HepG2 (cell line): ENCODE measurements at regions not wholly inside any gene's neighbourhood (a gene's known extent, or its start where the extent isn't known, plus 50 kb on each side); places are given as distances from the start of the nearest gene placed in this dataset.

Experiments used
- EP300 ChIP-seq, 3 experiments: sonication (generic) in 1 of 3; formaldehyde crosslinking in 1 of 3; IDR thresholded peaks; 2 replicates each; pipeline versions ENCODE4 v1.5.1 to v1.6.1; 2011 to 2020; ENCODE audit warnings: low read depth in 2 of 3, low read length in 2 of 3, borderline replicate concordance in 1 of 3, improper control_type of control experiment in 1 of 3, mild to moderate bottlenecking in 1 of 3, missing genetic modification reagents in 1 of 3, moderate library complexity in 1 of 3
- FOXJ3 ChIP-seq: sonication (generic); formaldehyde crosslinking; IDR thresholded peaks from 2 replicates; pipeline ENCODE4 v1.4.0; 2020; ENCODE audit warnings: missing genetic modification reagents, mild to moderate bottlenecking, borderline replicate concordance
- HNRNPUL1 ChIP-seq: fragments of 200-400 bp; formaldehyde crosslinking; IDR thresholded peaks from 2 replicates; pipeline ENCODE4 v1.6.1; 2017; ENCODE audit warnings: low read depth, mild to moderate bottlenecking, low read length, moderate library complexity
- JARID2 ChIP-seq: sonication (generic); formaldehyde crosslinking; IDR thresholded peaks from 2 replicates; pipeline ENCODE4 v1.8.1; 2023; ENCODE audit warnings: missing genetic modification reagents, inconsistent platforms; ENCODE audit not compliant: insufficient replicate concordance
- JUND ChIP-seq: sonication (generic); formaldehyde crosslinking; IDR thresholded peaks from 2 replicates; pipeline ENCODE4 v1.8.0; 2022; ENCODE audit warnings: mild to moderate bottlenecking, missing genetic modification reagents
- POLR2AphosphoS5 ChIP-seq: IDR thresholded peaks from 2 replicates; pipeline ENCODE4 v1.6.1; 2012; ENCODE audit warnings: low read depth, low read length
- RAD21 ChIP-seq: fragments of 450-650 bp; formaldehyde crosslinking; IDR thresholded peaks from 2 replicates; pipeline ENCODE4 v1.5.0; 2020; ENCODE audit warnings: mild to moderate bottlenecking
- ZFP41 ChIP-seq: sonication (generic); formaldehyde crosslinking; IDR thresholded peaks from 2 replicates; pipeline ENCODE4 v1.4.0; 2020; ENCODE audit warnings: mild to moderate bottlenecking, missing genetic modification reagents, borderline replicate concordance
- ZNF672 ChIP-seq: sonication (generic); formaldehyde crosslinking; IDR thresholded peaks from 2 replicates; pipeline ENCODE4 v1.8.1; 2022; ENCODE audit warnings: missing genetic modification reagents
- TF ChIP-seq, protein P1 (sequence below): sonication (generic); formaldehyde crosslinking; IDR thresholded peaks from 2 replicates; pipeline ENCODE4 v1.8.0; 2022; ENCODE audit warnings: missing genetic modification reagents, mild to moderate bottlenecking, moderate library complexity, borderline replicate concordance
- TF ChIP-seq, protein P2 (sequence below): sonication (generic); formaldehyde crosslinking; IDR thresholded peaks from 2 replicates; pipeline ENCODE4 v1.4.0; 2020; ENCODE audit warnings: missing genetic modification reagents
- TF ChIP-seq, protein P3 (sequence below), 2 experiments: IDR thresholded peaks; 2 replicates each; pipeline ENCODE4 v1.6.1; 2011 to 2012; ENCODE audit warnings: low read length in 2 of 2, borderline replicate concordance in 1 of 2, low read depth in 1 of 2, mild to moderate bottlenecking in 1 of 2, moderate library complexity in 1 of 2
- TF ChIP-seq, protein P4 (sequence below): sonication (generic); formaldehyde crosslinking; IDR thresholded peaks from 2 replicates; pipeline ENCODE4 v1.4.0; 2020; ENCODE audit warnings: mild to moderate bottlenecking, missing genetic modification reagents
- TF ChIP-seq, protein P5 (sequence below): sonication (generic); formaldehyde crosslinking; IDR thresholded peaks from 2 replicates; pipeline ENCODE4 v1.4.0; 2020; ENCODE audit warnings: missing genetic modification reagents

DNA sequence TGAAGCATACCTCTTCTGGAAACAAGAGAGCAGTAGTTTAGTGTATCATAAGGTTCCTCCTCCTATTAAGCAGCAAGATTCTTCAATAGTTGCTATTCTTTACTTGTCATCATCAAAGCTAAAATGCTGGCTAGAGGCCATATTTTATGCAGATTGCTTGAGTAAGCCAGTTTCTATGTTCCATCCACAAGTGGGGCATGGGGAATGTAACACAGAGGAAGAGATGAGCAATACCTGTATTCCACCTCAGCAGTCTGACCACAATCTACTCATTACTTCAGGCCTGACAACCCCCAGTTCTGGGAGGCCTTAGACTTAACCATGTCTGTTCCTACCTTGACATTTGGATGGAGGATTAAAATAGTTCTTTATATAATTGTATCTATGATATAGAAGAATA lies 423.6 kb downstream of the BTG1 start:
- no peak for TF ChIP-seq JUND (CRISPR knock-in tag)
- TF ChIP-seq ZFP41 (CRISPR knock-in tag): no peak
- no peak for TF ChIP-seq HNRNPUL1
- TF ChIP-seq EP300 (IDR thresholded peaks at IDR 0.05; ENCODE audit: low read depth in 2 of 2, low read length in 2 of 2): no peak
- TF ChIP-seq EP300 (CRISPR knock-in tag; IDR thresholded peaks at IDR 0.05; ENCODE audit: borderline replicate concordance): no peak
- TF ChIP-seq, protein P1, sequence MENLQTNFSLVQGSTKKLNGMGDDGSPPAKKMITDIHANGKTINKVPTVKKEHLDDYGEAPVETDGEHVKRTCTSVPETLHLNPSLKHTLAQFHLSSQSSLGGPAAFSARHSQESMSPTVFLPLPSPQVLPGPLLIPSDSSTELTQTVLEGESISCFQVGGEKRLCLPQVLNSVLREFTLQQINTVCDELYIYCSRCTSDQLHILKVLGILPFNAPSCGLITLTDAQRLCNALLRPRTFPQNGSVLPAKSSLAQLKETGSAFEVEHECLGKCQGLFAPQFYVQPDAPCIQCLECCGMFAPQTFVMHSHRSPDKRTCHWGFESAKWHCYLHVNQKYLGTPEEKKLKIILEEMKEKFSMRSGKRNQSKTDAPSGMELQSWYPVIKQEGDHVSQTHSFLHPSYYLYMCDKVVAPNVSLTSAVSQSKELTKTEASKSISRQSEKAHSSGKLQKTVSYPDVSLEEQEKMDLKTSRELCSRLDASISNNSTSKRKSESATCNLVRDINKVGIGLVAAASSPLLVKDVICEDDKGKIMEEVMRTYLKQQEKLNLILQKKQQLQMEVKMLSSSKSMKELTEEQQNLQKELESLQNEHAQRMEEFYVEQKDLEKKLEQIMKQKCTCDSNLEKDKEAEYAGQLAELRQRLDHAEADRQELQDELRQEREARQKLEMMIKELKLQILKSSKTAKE (CRISPR knock-in tag): no peak
- TF ChIP-seq FOXJ3: no peak
- TF ChIP-seq ZNF672 (CRISPR knock-in tag): no peak
- no peak for TF ChIP-seq RAD21 (CRISPR knock-in tag)
- TF ChIP-seq, protein P2, sequence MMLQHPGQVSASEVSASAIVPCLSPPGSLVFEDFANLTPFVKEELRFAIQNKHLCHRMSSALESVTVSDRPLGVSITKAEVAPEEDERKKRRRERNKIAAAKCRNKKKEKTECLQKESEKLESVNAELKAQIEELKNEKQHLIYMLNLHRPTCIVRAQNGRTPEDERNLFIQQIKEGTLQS: no peak
- TF ChIP-seq, protein P3, sequence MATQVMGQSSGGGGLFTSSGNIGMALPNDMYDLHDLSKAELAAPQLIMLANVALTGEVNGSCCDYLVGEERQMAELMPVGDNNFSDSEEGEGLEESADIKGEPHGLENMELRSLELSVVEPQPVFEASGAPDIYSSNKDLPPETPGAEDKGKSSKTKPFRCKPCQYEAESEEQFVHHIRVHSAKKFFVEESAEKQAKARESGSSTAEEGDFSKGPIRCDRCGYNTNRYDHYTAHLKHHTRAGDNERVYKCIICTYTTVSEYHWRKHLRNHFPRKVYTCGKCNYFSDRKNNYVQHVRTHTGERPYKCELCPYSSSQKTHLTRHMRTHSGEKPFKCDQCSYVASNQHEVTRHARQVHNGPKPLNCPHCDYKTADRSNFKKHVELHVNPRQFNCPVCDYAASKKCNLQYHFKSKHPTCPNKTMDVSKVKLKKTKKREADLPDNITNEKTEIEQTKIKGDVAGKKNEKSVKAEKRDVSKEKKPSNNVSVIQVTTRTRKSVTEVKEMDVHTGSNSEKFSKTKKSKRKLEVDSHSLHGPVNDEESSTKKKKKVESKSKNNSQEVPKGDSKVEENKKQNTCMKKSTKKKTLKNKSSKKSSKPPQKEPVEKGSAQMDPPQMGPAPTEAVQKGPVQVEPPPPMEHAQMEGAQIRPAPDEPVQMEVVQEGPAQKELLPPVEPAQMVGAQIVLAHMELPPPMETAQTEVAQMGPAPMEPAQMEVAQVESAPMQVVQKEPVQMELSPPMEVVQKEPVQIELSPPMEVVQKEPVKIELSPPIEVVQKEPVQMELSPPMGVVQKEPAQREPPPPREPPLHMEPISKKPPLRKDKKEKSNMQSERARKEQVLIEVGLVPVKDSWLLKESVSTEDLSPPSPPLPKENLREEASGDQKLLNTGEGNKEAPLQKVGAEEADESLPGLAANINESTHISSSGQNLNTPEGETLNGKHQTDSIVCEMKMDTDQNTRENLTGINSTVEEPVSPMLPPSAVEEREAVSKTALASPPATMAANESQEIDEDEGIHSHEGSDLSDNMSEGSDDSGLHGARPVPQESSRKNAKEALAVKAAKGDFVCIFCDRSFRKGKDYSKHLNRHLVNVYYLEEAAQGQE (IDR thresholded peaks at IDR 0.05; ENCODE audit: borderline replicate concordance in 1 of 2, low read depth in 1 of 2, low read length in 2 of 2): no peak
- TF ChIP-seq JARID2 (CRISPR knock-in tag): no peak
- TF ChIP-seq, protein P4, sequence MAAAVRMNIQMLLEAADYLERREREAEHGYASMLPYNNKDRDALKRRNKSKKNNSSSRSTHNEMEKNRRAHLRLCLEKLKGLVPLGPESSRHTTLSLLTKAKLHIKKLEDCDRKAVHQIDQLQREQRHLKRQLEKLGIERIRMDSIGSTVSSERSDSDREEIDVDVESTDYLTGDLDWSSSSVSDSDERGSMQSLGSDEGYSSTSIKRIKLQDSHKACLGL: no peak
- TF ChIP-seq, protein P5, sequence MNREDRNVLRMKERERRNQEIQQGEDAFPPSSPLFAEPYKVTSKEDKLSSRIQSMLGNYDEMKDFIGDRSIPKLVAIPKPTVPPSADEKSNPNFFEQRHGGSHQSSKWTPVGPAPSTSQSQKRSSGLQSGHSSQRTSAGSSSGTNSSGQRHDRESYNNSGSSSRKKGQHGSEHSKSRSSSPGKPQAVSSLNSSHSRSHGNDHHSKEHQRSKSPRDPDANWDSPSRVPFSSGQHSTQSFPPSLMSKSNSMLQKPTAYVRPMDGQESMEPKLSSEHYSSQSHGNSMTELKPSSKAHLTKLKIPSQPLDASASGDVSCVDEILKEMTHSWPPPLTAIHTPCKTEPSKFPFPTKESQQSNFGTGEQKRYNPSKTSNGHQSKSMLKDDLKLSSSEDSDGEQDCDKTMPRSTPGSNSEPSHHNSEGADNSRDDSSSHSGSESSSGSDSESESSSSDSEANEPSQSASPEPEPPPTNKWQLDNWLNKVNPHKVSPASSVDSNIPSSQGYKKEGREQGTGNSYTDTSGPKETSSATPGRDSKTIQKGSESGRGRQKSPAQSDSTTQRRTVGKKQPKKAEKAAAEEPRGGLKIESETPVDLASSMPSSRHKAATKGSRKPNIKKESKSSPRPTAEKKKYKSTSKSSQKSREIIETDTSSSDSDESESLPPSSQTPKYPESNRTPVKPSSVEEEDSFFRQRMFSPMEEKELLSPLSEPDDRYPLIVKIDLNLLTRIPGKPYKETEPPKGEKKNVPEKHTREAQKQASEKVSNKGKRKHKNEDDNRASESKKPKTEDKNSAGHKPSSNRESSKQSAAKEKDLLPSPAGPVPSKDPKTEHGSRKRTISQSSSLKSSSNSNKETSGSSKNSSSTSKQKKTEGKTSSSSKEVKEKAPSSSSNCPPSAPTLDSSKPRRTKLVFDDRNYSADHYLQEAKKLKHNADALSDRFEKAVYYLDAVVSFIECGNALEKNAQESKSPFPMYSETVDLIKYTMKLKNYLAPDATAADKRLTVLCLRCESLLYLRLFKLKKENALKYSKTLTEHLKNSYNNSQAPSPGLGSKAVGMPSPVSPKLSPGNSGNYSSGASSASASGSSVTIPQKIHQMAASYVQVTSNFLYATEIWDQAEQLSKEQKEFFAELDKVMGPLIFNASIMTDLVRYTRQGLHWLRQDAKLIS (CRISPR knock-in tag): no peak
- no peak for TF ChIP-seq POLR2AphosphoS5
